H9 (cell line): ENCODE measurements at regions not wholly inside any gene's neighbourhood (a gene's known extent, or its start where the extent isn't known, plus 50 kb on each side); places are given as distances from the start of the nearest gene placed in this dataset.

Experiments
- DNase-seq: peaks from one replicate; pipeline ENCODE4 v3.0.0-alpha.2; 2017
- H2AFZ ChIP-seq: one replicate; pipeline ENCODE4 v1.6.1; 2013; ENCODE audit warnings: mild to moderate bottlenecking, low read length, control low read depth, moderate library complexity
- H2AK5ac ChIP-seq: 2 replicates; pipeline ENCODE4 v1.6.1; 2013; ENCODE audit warnings: low read length, control low read depth, mixed read lengths; ENCODE audit not compliant: insufficient read length
- H2BK120ac ChIP-seq: one replicate; pipeline ENCODE4 v1.6.1; 2013; ENCODE audit warnings: low read depth, mild to moderate bottlenecking, low read length, control low read depth, inconsistent platforms; ENCODE audit not compliant: poor library complexity, severe bottlenecking
- H2BK12ac ChIP-seq: 2 replicates; pipeline ENCODE4 v1.6.1; 2013; ENCODE audit warnings: low read length, control low read depth, mixed read lengths, low read depth; ENCODE audit not compliant: insufficient read length
- H2BK15ac ChIP-seq: 2 replicates; pipeline ENCODE4 v1.6.1; 2013; ENCODE audit warnings: low read depth, low read length, control low read depth
- H2BK20ac ChIP-seq: one replicate; pipeline ENCODE4 v1.6.1; 2013; ENCODE audit warnings: low read depth, mild to moderate bottlenecking, low read length, control low read depth, inconsistent platforms; ENCODE audit not compliant: poor library complexity, severe bottlenecking
- H2BK5ac ChIP-seq: 2 replicates; pipeline ENCODE4 v1.6.1; 2013; ENCODE audit warnings: low read length, control low read depth, mixed read lengths; ENCODE audit not compliant: insufficient read length
- H3K14ac ChIP-seq: 2 replicates; pipeline ENCODE4 v1.6.1; 2013; ENCODE audit warnings: low read length, control low read depth; ENCODE audit not compliant: insufficient read depth
- H3K18ac ChIP-seq: 2 replicates; pipeline ENCODE4 v1.6.1; 2013; ENCODE audit warnings: low read depth, mild to moderate bottlenecking, mixed read lengths, low read length, control low read depth; ENCODE audit not compliant: insufficient read length
- H3K23ac ChIP-seq: 2 replicates; pipeline ENCODE4 v1.6.1; 2013; ENCODE audit warnings: low read length, control low read depth, mixed read lengths, low read depth; ENCODE audit not compliant: insufficient read length
- H3K23me2 ChIP-seq: 2 replicates; pipeline ENCODE4 v1.6.1; 2013; ENCODE audit warnings: low read depth, mild to moderate bottlenecking, mixed read lengths, low read length, control low read depth; ENCODE audit not compliant: insufficient read length, poor library complexity, severe bottlenecking
- H3K27ac ChIP-seq: 2 replicates; pipeline ENCODE4 v1.5.1; 2013; ENCODE audit warnings: low read length, control low read depth, mixed read lengths, low read depth; ENCODE audit not compliant: insufficient read length
- H3K27me3 ChIP-seq: 2 replicates; pipeline ENCODE4 v1.6.1; 2013; ENCODE audit warnings: low read length, control low read depth, inconsistent platforms; ENCODE audit not compliant: insufficient read depth
- H3K4ac ChIP-seq: 2 replicates; pipeline ENCODE4 v1.6.1; 2013; ENCODE audit warnings: low read depth, mild to moderate bottlenecking, control low read depth, inconsistent platforms, low read length, moderate library complexity
- H3K4me1 ChIP-seq: 2 replicates; pipeline ENCODE4 v1.6.1; 2013; ENCODE audit warnings: low read length, control low read depth, inconsistent platforms; ENCODE audit not compliant: insufficient read depth
- H3K4me2 ChIP-seq: 2 replicates; pipeline ENCODE4 v1.6.1; 2013; ENCODE audit warnings: low read length, control low read depth, mixed read lengths; ENCODE audit not compliant: insufficient read length, insufficient read depth
- H3K56ac ChIP-seq: 2 replicates; pipeline ENCODE4 v1.6.1; 2013; ENCODE audit warnings: low read depth, mild to moderate bottlenecking, mixed read lengths, low read length, control low read depth; ENCODE audit not compliant: insufficient read length
- H3K79me1 ChIP-seq: 2 replicates; pipeline ENCODE4 v1.6.1; 2013; ENCODE audit warnings: low read depth, mild to moderate bottlenecking, moderate library complexity, low read length, control low read depth, inconsistent platforms; ENCODE audit not compliant: insufficient read depth, poor library complexity, severe bottlenecking
- H3K79me2 ChIP-seq: 2 replicates; pipeline ENCODE4 v1.6.1; 2013; ENCODE audit warnings: low read length, control low read depth, inconsistent platforms; ENCODE audit not compliant: insufficient read depth
- H3K9ac ChIP-seq: 2 replicates; pipeline ENCODE4 v1.6.1; 2013; ENCODE audit warnings: low read length, control low read depth, mixed read lengths; ENCODE audit not compliant: insufficient read length; ENCODE audit errors: extremely low read depth
- H3K9me3 ChIP-seq: one replicate; pipeline ENCODE4 v1.6.1; 2013; ENCODE audit warnings: low read depth, low read length, inconsistent platforms; ENCODE audit not compliant: control insufficient read depth
- H3T11ph ChIP-seq: one replicate; pipeline ENCODE4 v1.6.1; 2013; ENCODE audit warnings: mild to moderate bottlenecking, low read length, control low read depth, inconsistent platforms
- H4K20me1 ChIP-seq: one replicate; pipeline ENCODE4 v1.6.1; 2013; ENCODE audit not compliant: control insufficient read depth, insufficient read length, insufficient read depth
- H4K5ac ChIP-seq: 2 replicates; pipeline ENCODE4 v1.6.1; 2013; ENCODE audit warnings: low read depth, mild to moderate bottlenecking, mixed read lengths, low read length, control low read depth; ENCODE audit not compliant: insufficient read length
- H4K8ac ChIP-seq: replicated peaks from 2 replicates; pipeline ENCODE4 v1.6.1; 2013; ENCODE audit warnings: low read length, control low read depth, mixed read lengths, low read depth; ENCODE audit not compliant: insufficient read length
- H4K91ac ChIP-seq: 2 replicates; pipeline ENCODE4 v1.6.1; 2013; ENCODE audit warnings: low read depth, mild to moderate bottlenecking, moderate library complexity, mixed read lengths, low read length, control low read depth; ENCODE audit not compliant: insufficient read length
- H3K27ac Mint-ChIP-seq, 3 experiments: 2 replicates in 2 of 3; 3 replicates in 1 of 3; pipeline ENCODE4 v1.8.0; 2020 to 2021; ENCODE audit warnings: mixed read lengths in 3 of 3, mild to moderate bottlenecking in 1 of 3, moderate library complexity in 1 of 3
- H3K27me3 Mint-ChIP-seq: 2 replicates; pipeline ENCODE4 v1.8.0; 2021; ENCODE audit warnings: low read depth, mild to moderate bottlenecking, moderate library complexity, mixed read lengths
- H3K36me3 Mint-ChIP-seq, 3 experiments: 2 replicates in 2 of 3; 3 replicates in 1 of 3; pipeline ENCODE4 v1.8.0; 2020 to 2021; ENCODE audit warnings: low read depth in 3 of 3, mixed read lengths in 3 of 3; ENCODE audit not compliant: insufficient read depth in 1 of 3
- H3K4me1 Mint-ChIP-seq, 2 experiments: 2 replicates each; pipeline ENCODE4 v1.8.0; 2020; ENCODE audit warnings: mixed read lengths in 2 of 2
- H3K4me3 Mint-ChIP-seq, 2 experiments: 2 replicates in 1 of 2; 3 replicates in 1 of 2; pipeline ENCODE4 v1.8.0; 2020 to 2021; ENCODE audit warnings: mild to moderate bottlenecking in 2 of 2, mixed read lengths in 2 of 2, moderate library complexity in 1 of 2
- H3K9me3 Mint-ChIP-seq, 2 experiments: 2 replicates in 1 of 2; 3 replicates in 1 of 2; pipeline ENCODE4 v1.8.0; 2020; ENCODE audit warnings: mild to moderate bottlenecking in 2 of 2, mixed read lengths in 2 of 2, moderate library complexity in 1 of 2
- WGBS: extraction: QIAGEN DNeasy Blood & Tissue Kit; methylation state at CpG from one replicate; pipeline ENCODE4 v1.1.7; 2013; ENCODE audit warnings: missing lambda C conversion rate, low lambda C conversion rate, mixed read lengths; ENCODE audit not compliant: insufficient read length; ENCODE audit errors: extremely low coverage; 5-methylcytosine and 5-hydroxymethylcytosine counted together
- TF ChIP-seq, protein P1 (sequence below): fragments of 200-600 bp; sonication (generic); conservative IDR thresholded peaks from 3 replicates; pipeline ENCODE4 v1.8.0; 2021; ENCODE audit warnings: antibody characterized with exemption, mild to moderate bottlenecking

DNA sequence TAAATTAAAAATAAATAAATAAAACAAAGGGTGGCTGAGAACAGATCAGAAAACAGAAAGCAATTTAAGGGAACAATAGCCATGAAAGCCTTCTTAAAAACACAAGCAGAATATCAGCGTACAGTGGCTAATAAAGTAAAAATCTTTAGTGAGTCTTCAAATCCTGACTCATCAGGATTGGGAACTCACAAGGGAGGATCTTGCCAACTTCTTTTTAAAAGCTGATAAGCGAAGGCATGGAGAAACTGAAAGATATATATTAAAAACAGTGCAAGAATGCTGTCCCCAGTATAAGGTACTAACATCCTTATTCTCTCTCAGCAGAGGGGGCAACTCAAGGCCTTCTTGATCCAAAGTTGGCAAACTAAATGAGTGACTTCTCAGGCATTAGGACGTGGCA is 180.1 kb downstream of the DHX15 start:
- Histone ChIP-seq H4K8ac (no peak overlapping the region), H3K23ac (no peak overlapping the region), H3T11ph (no peak overlapping the region), H3K27ac (no peak overlapping the region), H3K18ac (no peak overlapping the region), H3K9me3 (no peaks in the 10 kb centered on the region), H3K9ac (no peak overlapping the region), H3K27me3 (no peaks in the 10 kb centered on the region), H2AFZ (no peak overlapping the region), H4K5ac (no peak overlapping the region), H2AK5ac (no peak overlapping the region), H3K79me2 (no peaks in the 10 kb centered on the region), H3K4me2 (no peak overlapping the region), H2BK20ac (no peak overlapping the region), H3K4ac (no peak overlapping the region), H2BK12ac (no peak overlapping the region), H3K14ac (no peak overlapping the region), H3K56ac (no peak overlapping the region), H2BK5ac (no peak overlapping the region), H3K4me1 (no peaks in the 10 kb centered on the region), H3K23me2 (no peaks in the 10 kb centered on the region), H4K91ac (no peak overlapping the region), H2BK15ac (no peak overlapping the region), H2BK120ac (no peak overlapping the region), H4K20me1 (no peaks in the 10 kb centered on the region), H3K79me1 (no peaks in the 10 kb centered on the region)
- peaks cover 0 to 3% of the 10 kb centered on the region in 2 experiments; a peak in 3 of 5 replicates for H3K9me3 Mint-ChIP-seq
- peaks cover 12% of the 10 kb centered on the region for H3K27me3 Mint-ChIP-seq
- TF ChIP-seq, protein P1, sequence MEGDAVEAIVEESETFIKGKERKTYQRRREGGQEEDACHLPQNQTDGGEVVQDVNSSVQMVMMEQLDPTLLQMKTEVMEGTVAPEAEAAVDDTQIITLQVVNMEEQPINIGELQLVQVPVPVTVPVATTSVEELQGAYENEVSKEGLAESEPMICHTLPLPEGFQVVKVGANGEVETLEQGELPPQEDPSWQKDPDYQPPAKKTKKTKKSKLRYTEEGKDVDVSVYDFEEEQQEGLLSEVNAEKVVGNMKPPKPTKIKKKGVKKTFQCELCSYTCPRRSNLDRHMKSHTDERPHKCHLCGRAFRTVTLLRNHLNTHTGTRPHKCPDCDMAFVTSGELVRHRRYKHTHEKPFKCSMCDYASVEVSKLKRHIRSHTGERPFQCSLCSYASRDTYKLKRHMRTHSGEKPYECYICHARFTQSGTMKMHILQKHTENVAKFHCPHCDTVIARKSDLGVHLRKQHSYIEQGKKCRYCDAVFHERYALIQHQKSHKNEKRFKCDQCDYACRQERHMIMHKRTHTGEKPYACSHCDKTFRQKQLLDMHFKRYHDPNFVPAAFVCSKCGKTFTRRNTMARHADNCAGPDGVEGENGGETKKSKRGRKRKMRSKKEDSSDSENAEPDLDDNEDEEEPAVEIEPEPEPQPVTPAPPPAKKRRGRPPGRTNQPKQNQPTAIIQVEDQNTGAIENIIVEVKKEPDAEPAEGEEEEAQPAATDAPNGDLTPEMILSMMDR: no peak
- no CpG with 5 or more reads among the region's 3 CpGs for WGBS
- H3K4me1 Mint-ChIP-seq: no peaks in the 10 kb centered on the region
- no peak overlapping the region for H3K4me3 Mint-ChIP-seq
- H3K27ac Mint-ChIP-seq: no peak overlapping the region
- no peaks in the 10 kb centered on the region for H3K36me3 Mint-ChIP-seq
- no peak for DNase-seq
